GM19452 (cell line): ENCODE measurements at regions not wholly inside any gene's neighbourhood (a gene's known extent, or its start where the extent isn't known, plus 50 kb on each side); places are given as distances from the start of the nearest gene placed in this dataset.

Source experiments
- ATAC-seq: cut with Tn5 transposase; IDR thresholded peaks from one replicate; pipeline ENCODE4 v1.9.1; 2021; ENCODE audit not compliant: unreplicated experiment

DNA sequence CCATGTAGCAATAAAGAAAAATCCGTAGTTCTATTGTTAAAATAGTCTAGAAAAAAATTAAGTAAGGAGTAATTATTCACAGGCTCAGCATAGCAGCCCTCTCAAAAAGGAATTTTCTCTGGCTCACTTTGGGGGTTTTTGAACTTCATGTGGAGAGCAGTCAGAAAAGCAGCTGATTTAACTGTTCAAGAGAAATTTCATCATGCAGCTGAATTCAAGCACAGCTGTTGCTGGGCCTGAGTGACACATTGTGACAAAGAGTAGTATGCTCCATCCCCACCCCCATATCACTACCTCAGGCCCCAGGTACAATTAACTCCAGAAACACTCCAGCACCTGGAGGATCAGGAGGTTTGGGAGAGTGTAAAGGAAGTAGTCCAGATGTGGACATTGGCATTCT is 272.1 kb downstream of the FAM76B start:
- no peak for ATAC-seq

DNA sequence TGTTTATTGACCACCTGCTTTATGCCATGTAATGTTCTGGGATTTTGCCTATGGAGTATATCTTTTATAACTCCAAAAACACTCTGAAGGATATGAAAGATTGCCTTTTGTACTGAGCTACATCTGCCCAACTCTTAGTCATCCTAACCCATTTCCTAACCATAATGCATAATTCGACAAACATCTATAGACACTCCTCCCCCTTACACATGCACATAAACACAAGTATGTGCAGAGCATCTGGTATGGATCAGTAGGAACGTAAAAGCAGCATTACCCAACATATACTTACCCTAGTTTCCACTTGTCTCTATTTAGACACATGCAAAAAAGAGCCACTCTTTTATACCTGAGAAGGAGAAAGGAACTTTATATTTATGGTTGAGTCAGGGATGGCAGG is 272.8 kb downstream of the FAM76B start:
- ATAC-seq, result no peak

DNA sequence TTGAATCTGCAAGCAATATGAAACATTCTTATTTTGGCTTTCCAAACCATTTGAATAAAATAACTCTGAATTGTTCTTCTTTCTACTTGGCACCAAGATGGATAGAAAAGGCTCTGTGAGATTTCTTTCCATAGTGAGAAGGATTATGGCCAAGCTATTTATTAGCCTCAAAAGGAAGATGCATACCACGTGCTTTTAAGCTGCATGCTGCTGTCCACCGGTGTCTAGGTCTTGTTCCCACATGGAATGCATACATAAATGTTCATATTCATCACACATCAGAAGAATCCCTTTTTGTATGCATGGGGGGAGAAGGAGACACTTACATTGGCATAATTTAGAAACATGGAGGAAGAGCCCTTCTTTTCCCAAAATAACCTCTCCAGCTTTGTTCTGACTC is 273.4 kb downstream of the FAM76B start:
- no peak for ATAC-seq

DNA sequence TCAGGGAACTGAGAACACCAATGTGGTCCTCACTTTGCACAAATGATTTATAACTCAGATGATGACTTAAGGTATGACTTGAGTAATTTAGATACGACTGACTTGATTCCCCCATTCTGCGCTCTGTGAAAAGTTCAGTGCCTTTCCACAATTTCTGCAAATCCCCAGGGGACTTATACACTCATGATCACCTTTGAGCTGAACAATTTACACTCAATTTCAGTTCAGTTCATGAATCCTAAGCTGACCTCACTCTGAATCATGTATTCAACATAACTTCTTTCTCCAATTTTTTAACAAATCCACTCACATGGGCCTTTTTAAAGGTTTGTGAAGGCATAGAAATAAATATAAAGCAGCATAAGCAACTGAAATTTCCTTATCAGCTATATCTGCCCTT is 274.2 kb downstream of the FAM76B start:
- ATAC-seq, result no peak

DNA sequence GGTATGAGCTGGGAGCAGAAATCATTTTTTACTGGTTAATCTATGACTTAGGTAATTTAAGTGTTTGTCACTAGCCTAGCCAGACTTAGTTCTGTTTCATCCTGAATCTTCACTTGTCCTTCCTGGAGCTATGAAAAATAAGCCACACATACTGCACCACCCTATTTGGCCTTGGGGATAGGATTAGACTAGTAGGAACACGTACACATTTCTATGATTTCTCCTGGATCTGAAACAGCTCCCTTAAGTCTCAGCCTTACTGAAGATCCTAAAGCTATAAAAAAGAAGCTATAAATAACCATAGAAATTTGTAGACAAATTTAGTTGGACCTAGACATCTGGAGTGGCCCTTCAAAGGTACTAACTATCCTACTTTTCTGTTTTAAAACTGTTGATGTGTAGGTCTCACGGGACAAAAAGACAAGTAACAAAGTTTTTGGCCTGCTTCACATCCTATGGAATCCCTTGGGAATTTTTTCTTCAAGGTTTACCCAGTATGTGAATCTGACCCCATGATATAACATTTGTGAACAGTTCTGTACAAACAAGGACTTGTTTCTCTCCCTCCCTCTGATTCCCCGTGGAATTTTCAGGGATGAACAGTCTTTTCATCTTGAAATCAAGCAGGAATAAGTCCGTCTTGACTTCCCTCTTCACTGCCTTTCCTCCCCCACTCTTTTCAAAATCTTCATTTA is 275.0 kb downstream of the FAM76B start:
- ATAC-seq, result no peak

DNA sequence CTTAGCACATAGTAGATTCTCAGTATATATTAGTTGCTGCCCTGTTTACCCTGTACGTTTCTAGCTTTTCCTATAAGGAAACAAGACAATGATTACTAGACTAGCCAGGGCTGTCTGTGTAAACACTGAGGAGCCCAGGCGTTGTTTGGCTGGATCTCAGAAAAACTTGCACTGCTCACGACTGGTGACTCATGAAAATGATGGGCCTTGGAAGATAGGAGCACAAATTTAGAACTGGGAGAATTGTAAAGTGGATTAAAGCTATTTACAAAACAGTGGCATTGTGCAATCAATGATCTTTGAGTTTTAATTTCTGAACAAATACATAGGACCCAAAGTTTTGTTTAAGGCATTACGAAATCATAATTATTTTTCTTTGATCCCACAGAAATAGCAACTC is 276.9 kb downstream of the FAM76B start:
- no peak for ATAC-seq

DNA sequence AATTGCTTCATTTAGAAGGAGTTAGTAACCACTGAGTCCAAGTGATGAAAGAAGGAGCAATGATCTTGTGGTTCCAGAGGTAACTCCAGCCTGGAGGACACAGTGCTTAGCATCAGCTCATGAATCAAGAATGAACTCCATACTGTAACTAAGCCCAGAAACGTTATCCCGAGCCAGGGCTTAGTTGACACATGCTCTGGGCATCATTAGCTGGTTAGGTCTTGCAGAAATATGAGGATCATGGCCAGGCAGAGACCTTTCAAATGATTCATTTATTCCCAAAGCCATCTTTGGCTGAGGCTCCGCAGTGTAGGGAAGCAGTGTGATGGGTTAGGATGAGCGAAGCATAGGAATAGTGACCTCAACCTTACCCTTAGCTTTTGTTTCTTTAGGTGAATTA is 277.4 kb downstream of the FAM76B start:
- no peak for ATAC-seq

DNA sequence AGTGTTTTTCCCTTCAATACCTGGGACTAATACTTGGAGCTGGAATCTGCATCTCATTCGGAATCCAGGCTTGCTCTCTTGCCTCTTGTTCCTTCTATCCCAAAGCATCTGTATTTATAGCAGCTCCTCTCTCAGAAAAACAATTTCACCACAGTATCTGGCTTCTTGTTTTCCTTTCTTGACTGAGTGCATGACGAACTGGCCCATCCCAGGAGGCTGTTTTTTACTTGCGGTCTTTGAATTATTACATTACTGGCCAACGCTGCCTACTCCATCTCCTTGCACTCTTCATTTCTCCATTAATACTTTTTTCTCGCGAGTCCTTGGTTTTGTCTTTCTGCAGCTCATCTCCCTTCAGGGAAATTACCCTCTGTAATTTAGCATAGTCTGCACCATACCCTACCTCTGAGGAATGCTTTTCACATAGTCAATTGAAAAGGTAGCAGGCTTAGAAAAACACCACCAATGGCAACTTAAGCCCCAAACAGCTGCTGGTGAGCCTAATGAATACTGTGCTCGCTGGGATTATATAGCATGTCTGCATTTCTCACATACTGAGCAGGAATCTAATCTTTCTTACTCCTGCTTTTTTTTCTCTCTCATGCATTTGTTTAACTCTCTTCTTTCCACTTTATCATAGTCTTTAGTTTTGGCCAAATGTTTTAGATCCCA is 277.4 kb upstream of the SESN3 start:
- ATAC-seq, result no peak

DNA sequence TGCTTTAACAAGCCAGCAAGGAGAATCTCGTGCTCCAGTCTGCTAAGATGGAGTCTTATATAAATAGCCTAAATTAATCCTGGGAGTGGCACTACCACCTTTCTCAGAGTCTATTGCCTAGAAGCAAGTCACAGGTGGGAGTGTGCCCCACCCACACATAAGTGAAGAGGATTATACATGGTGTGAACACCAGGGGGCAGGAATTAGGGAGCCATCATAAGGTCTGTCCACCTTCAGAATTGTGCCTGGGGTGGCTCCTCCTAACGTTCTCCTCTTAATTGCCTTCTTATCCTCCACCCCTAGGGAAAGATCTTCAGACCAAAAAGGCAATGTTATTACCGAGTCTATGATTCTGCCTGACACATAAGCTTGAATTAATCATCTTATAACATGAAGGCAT is 276.8 kb upstream of the SESN3 start:
- ATAC-seq, result no peak

DNA sequence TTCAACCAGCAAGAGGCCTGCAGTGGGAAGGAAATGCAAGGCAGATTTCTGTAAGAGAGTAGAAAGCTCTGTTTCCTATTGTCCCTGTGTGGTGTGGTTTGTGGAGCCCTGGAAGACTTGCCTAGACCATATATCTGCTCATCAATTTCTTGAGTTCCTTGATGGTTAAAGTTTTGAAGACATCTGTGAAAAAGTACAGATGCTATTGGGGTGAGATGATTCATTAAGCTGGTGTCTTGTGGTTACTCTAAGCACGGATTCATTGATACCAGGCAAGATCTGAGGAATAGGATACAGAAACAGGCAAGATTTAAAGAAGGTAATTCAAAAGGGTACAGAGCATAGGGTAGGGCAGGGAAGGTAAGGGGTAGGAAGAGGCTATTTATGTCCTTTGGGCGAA is 275.8 kb upstream of the SESN3 start:
- ATAC-seq, result no peak

DNA sequence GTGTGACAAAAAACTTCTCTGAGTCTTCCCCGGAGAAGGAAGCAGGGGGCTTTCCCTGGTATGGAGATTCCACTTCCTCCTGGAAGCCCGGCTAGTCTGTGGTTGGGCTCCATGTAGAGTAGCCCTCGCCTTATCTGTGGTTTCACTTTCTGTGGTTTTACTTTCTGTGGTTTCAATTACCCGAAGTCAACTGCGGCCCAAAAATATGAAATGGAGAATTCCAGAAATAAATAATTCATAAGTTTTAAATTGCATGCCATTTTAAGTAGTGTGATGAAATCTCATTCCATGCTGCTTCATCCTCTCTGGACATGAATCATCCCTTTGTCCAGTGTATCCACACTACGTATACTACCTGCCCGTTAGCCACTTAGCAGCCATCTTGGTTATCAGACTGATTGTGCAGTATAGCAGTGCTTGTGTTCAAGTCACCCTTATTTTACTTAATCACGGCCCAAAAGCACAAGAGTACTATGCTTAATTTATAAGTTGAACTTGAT is 275.0 kb upstream of the SESN3 start:
- ATAC-seq, result no peak

DNA sequence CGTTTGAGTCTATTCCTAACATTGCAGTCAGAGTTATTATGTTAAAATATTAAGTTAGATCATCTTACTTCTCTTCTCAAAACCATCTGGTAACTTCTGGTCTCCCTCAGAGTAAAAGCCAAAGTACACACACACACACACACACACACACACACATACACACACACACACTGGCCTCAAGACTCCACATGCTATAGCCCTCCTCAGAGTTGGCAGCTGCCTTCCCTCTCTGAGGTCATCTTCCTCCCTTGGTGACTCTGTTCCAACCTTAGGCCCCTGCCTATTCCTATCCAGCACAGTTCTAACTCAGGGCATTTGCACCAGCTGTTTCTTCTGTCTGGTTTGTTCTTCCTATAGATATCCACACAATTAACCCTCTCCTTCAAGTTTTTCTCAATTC is 272.0 kb upstream of the SESN3 start:
- ATAC-seq, result no peak

DNA sequence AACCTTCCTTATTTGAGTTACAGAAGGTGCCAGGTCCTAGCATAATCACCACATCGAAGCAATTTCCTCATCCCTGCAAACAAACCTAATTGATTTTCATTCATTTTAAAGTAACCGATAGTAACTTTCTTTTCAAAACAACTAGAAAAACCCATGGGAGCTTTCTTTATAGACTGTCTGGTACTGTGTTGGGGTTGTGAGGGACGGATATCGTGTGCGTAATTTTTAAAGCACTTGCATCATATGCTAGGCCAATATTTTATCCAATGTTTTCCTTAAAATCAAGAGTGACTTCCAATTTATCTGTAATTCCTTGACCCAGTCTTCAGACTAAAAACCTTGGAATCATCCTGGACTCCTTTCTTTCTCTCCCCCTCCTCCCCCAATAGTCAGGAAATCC is 271.5 kb upstream of the SESN3 start:
- no peak for ATAC-seq

DNA sequence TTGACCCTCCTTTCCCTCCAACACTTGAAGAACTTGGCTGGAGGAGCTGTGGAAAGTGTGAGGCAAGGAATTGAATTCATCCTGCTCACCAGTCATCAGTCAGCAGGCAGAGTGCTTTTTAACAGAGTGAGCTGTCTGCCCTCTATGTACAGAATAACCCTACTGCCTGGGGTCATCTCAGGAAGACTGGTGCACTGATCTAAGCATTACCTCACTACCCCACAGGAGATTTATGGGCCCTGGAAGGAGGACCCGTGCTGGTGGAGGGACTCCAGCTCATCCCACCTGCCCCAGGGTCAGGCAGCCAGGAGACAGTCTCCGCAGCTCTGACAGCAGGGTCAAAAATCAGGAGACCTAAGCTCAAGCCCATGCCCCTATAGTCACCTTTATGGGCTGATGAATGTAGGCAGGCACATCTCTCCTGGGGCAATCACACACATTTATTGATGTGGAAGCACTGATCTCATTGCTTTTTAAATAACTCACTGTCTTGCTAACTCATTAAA is 270.8 kb upstream of the SESN3 start:
- ATAC-seq, result no peak

DNA sequence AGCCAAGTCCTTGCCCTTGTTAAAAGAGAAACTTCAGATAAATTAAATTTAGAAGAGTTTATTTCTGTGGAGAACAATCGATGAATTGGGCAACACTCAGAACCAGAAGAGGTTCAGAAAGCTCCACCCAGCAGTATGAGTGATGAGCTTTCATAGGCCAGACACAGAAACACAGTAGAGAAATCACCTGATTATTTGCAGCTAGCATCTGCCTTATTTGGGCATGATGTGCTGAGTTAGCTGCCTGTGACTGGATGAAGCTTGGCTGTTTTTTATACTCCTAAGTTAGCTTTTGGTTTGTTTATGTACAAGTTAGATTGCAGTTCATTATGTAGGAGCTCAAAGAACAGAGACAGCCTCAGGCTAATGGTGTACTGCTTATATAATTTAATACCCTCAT is 269.5 kb upstream of the SESN3 start:
- no peak for ATAC-seq

DNA sequence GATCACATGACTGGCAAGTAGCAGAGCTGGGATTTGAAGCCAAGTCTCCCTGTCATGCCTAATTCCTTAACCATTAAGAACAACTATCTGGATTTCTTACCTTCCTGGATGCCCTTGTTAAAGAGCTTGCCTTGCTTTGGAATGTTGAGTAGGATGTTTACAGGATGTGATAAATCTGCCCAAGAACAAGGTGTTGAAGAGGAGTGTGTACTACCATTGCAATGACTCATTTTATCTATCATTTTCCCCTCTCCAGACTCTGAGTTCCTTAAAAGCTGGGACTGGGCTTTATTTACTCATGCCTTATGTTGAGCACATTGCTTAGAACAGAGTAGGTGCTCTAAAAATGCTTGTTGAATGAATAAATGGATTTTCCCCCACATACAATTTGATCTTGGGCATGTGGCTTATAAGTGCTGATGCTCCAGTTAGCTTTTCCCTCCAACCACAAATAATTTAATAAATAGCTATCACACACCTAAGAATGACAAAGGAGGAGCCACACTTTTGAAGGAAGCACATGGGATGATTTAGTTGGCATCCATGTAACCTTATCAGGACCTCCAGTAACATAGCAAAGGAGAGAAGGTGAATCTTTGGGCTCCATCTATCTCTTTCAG is 268.6 kb upstream of the SESN3 start:
- ATAC-seq, result no peak

DNA sequence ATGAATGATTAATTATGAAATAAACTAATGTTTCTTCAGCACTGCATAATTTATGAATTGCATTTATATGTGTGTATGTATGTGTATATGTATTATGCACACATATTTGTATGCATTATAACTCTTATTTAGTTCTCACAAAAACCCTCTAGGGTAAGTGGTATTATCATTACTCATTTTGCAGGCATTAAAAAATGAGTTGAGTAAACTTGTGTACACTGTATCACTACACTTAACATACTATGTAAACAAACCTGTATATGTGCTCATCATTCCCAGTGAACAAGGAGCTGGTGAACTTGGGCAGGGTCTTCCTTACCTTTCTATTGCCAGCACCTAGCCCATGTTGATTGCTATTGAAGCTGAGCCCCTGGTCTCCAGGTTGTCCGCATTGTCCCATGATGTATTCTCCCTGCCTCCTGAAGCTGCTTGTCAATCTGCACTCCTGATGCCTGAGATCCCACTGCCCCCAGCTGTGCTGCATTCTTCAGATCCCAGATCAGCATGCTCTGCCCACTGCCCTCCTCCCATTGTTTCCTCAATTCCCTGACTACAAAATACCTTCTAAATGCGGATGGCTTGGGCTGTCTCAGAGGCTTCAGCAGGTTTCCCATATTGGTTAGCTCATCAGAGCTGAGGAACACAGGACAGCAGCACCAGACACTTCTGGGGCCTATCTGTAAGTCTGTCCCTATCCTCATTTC is 267.9 kb upstream of the SESN3 start:
- ATAC-seq, result no peak

DNA sequence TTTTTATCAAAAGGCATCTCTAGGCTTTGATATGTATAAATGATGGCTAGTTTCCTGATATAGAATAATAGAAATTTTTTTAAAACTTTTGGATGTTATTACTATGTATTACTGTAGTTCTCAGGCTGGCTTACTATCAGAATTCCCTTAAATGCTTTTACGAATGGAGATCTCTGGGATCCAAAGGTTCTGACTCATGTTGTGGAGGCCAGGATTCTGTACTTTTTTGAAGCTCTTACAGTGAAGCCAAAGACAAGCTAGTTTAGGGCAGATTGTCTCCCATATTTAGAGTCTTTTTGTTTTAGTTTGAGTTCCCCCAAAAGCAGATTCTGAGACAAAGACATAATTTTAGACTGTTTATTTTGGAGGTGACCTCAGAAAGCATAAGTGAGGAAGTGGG is 265.9 kb upstream of the SESN3 start:
- ATAC-seq, result no peak

DNA sequence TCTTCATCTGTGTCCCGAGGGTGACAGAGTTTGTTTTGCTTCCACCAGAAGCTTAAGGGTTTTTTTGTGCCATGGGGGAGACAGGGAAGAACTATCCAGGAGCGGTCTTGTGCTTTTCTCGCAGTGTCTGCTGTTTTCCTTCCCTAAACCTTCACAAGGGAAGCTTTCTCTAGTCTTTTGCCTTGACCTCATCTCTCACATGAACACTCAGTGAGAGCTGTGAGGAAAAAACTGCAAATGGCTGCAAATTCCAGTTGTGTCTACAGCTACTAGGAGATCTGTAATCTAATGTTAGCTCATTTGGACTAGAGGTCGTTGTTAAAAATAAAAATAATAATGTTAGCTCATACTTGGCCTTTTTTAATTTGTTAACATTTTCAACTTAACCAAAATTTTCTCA is 264.7 kb upstream of the SESN3 start:
- no peak for ATAC-seq

DNA sequence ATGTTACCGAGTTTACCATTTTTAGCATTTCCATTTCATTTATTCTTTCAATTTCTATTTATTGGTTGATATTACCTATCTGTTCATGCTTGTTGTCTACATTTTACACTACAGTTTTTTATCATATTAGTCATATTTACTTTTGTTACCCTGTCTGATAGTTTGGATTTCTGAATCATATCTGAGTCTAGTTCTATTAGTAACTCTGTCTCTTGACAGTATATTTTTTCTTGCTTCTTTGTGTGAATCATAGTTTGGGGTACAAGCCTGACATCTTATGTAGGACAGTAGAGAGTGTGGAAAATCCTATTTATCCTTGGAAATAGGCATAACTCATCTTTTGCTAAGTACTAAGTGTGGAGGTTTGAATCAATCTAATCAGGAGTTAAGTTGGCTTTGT is 263.9 kb upstream of the SESN3 start:
- ATAC-seq, result no peak

DNA sequence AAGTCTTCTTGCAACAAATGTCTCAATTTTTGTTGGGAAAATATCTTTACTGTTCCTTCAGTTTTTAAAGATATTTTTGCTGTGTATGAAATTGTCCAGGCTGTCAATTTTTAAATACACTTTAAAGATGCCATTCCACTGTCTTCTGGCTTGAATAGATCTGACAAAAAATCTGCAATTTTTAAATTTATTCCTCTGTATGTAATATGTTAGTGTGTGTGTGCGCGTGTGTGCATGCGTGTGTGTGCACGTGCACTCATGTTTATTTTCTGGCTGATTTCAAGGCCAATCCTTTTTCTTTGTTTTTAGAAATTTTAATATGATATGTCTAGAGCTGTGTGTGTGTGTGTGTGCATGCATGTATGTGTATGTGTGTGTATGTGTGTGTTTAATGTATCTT is 263.2 kb upstream of the SESN3 start:
- no peak for ATAC-seq

DNA sequence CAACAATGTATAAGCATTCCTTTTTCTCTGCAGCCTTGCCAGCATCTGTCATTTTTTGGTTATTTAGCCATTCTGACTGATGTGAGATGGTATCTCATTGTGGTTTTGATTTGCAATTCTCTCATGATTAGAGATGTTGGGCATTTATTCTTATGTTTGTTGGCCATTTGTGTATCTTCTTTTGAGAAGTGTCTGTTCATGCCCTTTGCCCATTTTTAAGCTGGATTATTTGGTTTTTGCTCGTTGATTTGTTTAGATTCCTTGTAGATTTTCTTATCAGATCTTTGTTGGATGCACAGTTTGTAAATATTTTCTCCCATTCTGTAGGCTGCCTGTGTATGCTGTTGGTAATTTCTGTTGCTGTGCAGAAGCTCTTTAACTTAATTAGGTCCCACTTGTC is 259.6 kb upstream of the SESN3 start:
- no peak for ATAC-seq
